ENCODE measurements at regions not wholly inside any gene's neighbourhood (a gene's known extent, or its start where the extent isn't known, plus 50 kb on each side); places are given as distances from the start of the nearest gene placed in this dataset.
"Not testable (repeated sequence)": the region's sequence is repeated elsewhere in the genome, so short reads cannot be mapped to it uniquely, and the experiment has no call there.

DNA sequence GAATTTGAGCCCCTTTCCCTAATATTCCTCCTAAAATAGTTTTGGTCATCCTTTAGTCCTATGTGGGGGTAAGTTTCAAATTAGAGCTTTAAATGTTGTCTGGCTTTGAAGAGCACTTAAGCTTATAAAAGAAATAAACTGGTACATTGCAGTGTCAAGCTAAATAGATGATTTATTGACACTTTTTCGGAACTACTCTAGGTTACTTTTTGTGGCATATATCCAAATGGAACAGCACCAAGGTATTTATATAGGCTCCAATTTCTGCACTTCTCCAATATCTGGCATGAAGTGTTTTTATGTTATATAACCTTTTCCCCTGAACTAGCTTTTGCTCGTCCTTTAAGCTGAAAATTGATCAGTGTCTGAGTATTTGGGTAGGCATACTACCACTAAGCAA, 402.5 kb downstream of the NFIB start:
- H3K4me2 ChIP-seq (ENCODE audit: low read length): no peak overlapping the region
- no peaks in the 10 kb centered on the region for H3K4me1 ChIP-seq (ENCODE audit: control insufficient read depth, low read length)
- no peaks in the 10 kb centered on the region for H3K9me2 ChIP-seq (replicated peaks; ENCODE audit: control insufficient read depth, low read length)
- H3K9me3 ChIP-seq (ENCODE audit: control insufficient read depth, insufficient read depth, low read length): no peaks in the 10 kb centered on the region
- no peaks in the 10 kb centered on the region for H3K36me3 ChIP-seq (ENCODE audit: control insufficient read depth, low read length)
- H3K27ac ChIP-seq (ENCODE audit: low read depth, low read length): no peak overlapping the region
- H3K27me3 ChIP-seq (ENCODE audit: control insufficient read depth, low read length): no peaks in the 10 kb centered on the region
- H3F3A ChIP-seq (ENCODE audit: control insufficient read depth, insufficient read depth): no peaks in the 10 kb centered on the region
- H3K79me2 ChIP-seq (ENCODE audit: control insufficient read depth, low read length): no peaks in the 10 kb centered on the region
- H3K4me3 ChIP-seq (ENCODE audit: low read length): no peak overlapping the region
- no peaks in the 10 kb centered on the region for H4K20me1 ChIP-seq (ENCODE audit: control insufficient read depth, insufficient read depth, low read depth, low read length)
- TF ChIP-seq EZH2phosphoT487 (IDR thresholded peaks at IDR 0.05; ENCODE audit: borderline replicate concordance, low read length): no peak
- TF ChIP-seq, protein P1, sequence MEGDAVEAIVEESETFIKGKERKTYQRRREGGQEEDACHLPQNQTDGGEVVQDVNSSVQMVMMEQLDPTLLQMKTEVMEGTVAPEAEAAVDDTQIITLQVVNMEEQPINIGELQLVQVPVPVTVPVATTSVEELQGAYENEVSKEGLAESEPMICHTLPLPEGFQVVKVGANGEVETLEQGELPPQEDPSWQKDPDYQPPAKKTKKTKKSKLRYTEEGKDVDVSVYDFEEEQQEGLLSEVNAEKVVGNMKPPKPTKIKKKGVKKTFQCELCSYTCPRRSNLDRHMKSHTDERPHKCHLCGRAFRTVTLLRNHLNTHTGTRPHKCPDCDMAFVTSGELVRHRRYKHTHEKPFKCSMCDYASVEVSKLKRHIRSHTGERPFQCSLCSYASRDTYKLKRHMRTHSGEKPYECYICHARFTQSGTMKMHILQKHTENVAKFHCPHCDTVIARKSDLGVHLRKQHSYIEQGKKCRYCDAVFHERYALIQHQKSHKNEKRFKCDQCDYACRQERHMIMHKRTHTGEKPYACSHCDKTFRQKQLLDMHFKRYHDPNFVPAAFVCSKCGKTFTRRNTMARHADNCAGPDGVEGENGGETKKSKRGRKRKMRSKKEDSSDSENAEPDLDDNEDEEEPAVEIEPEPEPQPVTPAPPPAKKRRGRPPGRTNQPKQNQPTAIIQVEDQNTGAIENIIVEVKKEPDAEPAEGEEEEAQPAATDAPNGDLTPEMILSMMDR (IDR thresholded peaks at IDR 0.05; ENCODE audit: low read depth, low read length, poor library complexity, severe bottlenecking): no peak

DNA sequence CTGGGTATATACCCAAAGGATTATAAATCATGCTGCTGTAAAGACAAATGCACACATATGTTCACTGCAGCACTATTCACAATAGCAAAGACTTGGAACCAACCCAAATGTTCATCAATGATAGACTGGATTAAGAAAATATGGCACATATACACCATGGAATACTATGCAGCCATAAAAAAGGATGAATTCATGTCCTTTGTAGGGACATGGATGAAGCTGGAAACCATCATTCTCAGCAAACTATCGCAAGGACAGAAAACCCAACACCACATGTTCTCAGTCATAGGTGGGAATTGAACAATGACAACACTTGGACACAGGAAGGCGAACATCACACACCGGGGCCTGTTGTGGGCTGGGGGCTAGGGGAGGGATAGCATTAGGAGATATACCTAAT, 406.1 kb downstream of the NFIB start:
- not testable (repeated sequence) for H3F3A ChIP-seq (ENCODE audit: control insufficient read depth, insufficient read depth); H3K79me2 ChIP-seq (ENCODE audit: control insufficient read depth, low read length); H3K4me2 ChIP-seq (ENCODE audit: low read length); H3K9me2 ChIP-seq (replicated peaks; ENCODE audit: control insufficient read depth, low read length); H3K9me3 ChIP-seq (ENCODE audit: control insufficient read depth, insufficient read depth, low read length); H3K4me1 ChIP-seq (ENCODE audit: control insufficient read depth, low read length); H3K27me3 ChIP-seq (ENCODE audit: control insufficient read depth, low read length); H3K27ac ChIP-seq (ENCODE audit: low read depth, low read length); H3K4me3 ChIP-seq (ENCODE audit: low read length); H3K36me3 ChIP-seq (ENCODE audit: control insufficient read depth, low read length); H4K20me1 ChIP-seq (ENCODE audit: control insufficient read depth, insufficient read depth, low read depth, low read length)

DNA sequence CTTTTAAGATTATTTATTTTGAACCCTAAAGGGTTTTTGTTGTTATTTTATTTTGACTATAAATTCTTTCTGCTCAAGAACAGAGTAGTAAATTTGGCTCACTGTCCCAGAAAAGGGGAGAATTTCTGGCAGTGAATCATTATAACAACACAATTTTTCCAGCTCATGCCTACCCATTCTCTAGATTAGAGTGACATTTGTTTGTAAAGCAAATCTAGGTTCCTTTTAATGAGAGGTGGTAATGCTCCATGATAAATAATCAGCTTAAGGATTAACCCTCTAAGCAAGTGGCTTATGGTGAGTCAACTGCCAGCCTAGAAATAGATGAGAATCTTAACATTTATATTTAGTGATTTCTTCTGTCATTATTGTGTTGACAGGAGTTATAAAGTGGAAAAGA, 409.2 kb downstream of the NFIB start:
- TF ChIP-seq, protein P1 (IDR thresholded peaks at IDR 0.05; ENCODE audit: low read depth, low read length, poor library complexity, severe bottlenecking): no peak
- TF ChIP-seq EZH2phosphoT487 (IDR thresholded peaks at IDR 0.05; ENCODE audit: borderline replicate concordance, low read length): no peak
- no peaks in the 10 kb centered on the region for H4K20me1 ChIP-seq (ENCODE audit: control insufficient read depth, insufficient read depth, low read depth, low read length)
- H3K9me3 ChIP-seq (ENCODE audit: control insufficient read depth, insufficient read depth, low read length): no peaks in the 10 kb centered on the region

GRCh38 chr9:13904311-13904710, 409.6 kb downstream of the NFIB start:
- no peak overlapping the region for H3K4me3 ChIP-seq (ENCODE audit: low read length)
- H3F3A ChIP-seq (ENCODE audit: control insufficient read depth, insufficient read depth): no peaks in the 10 kb centered on the region
- no peaks in the 10 kb centered on the region for H3K9me3 ChIP-seq (ENCODE audit: control insufficient read depth, insufficient read depth, low read length)
- no peaks in the 10 kb centered on the region for H3K4me1 ChIP-seq (ENCODE audit: control insufficient read depth, low read length)
- H3K27me3 ChIP-seq (ENCODE audit: control insufficient read depth, low read length): no peaks in the 10 kb centered on the region
- H4K20me1 ChIP-seq (ENCODE audit: control insufficient read depth, insufficient read depth, low read depth, low read length): no peaks in the 10 kb centered on the region
- no peaks in the 10 kb centered on the region for H3K36me3 ChIP-seq (ENCODE audit: control insufficient read depth, low read length)
- H3K4me2 ChIP-seq (ENCODE audit: low read length): no peak overlapping the region
- no peaks in the 10 kb centered on the region for H3K79me2 ChIP-seq (ENCODE audit: control insufficient read depth, low read length)
- TF ChIP-seq, protein P1 (IDR thresholded peaks at IDR 0.05; ENCODE audit: low read depth, low read length, poor library complexity, severe bottlenecking): no peak
- TF ChIP-seq EZH2phosphoT487 (IDR thresholded peaks at IDR 0.05; ENCODE audit: borderline replicate concordance, low read length): no peak
- H3K9me2 ChIP-seq (replicated peaks; ENCODE audit: control insufficient read depth, low read length): no peaks in the 10 kb centered on the region
- no peak overlapping the region for H3K27ac ChIP-seq (ENCODE audit: low read depth, low read length)

More for the DNA sequence above, 409.2 kb downstream of the NFIB start:
- H3K4me2 ChIP-seq (ENCODE audit: low read length): no peak overlapping the region
- no peaks in the 10 kb centered on the region for H3F3A ChIP-seq (ENCODE audit: control insufficient read depth, insufficient read depth)
- no peaks in the 10 kb centered on the region for H3K9me2 ChIP-seq (replicated peaks; ENCODE audit: control insufficient read depth, low read length)
- H3K4me1 ChIP-seq (ENCODE audit: control insufficient read depth, low read length): no peaks in the 10 kb centered on the region
- H3K36me3 ChIP-seq (ENCODE audit: control insufficient read depth, low read length): no peaks in the 10 kb centered on the region
- H3K27ac ChIP-seq (ENCODE audit: low read depth, low read length): no peak overlapping the region
- H3K79me2 ChIP-seq (ENCODE audit: control insufficient read depth, low read length): no peaks in the 10 kb centered on the region
- no peak overlapping the region for H3K4me3 ChIP-seq (ENCODE audit: low read length)
- no peaks in the 10 kb centered on the region for H3K27me3 ChIP-seq (ENCODE audit: control insufficient read depth, low read length)

Data from DOHH2 (cell line).